ENCODE measurements at regions not wholly inside any gene's neighbourhood (a gene's known extent, or its start where the extent isn't known, plus 50 kb on each side); places are given as distances from the start of the nearest gene placed in this dataset.

GRCh38 chrX:147478899-147479298, 432.8 kb upstream of the FMR1 start:
- Histone ChIP-seq H3T11ph (ENCODE audit: low read length) (no peak overlapping the region), H2BK12ac (ENCODE audit: insufficient read length, low read depth, low read length) (no peak overlapping the region), H3K23ac (ENCODE audit: insufficient read length, low read depth, low read length) (no peak overlapping the region), H4K5ac (ENCODE audit: insufficient read length, low read depth, low read length) (no peak overlapping the region), H3K18ac (ENCODE audit: insufficient read length, low read depth, low read length) (no peak overlapping the region), H2BK120ac (ENCODE audit: low read depth, low read length, poor library complexity, severe bottlenecking) (no peak overlapping the region), H3K56ac (ENCODE audit: insufficient read length, low read depth, low read length) (no peak overlapping the region), H3K4ac (ENCODE audit: low read depth, low read length) (no peak overlapping the region), H3K27ac (ENCODE audit: insufficient read length, low read depth, low read length) (no peak overlapping the region), H4K91ac (ENCODE audit: insufficient read length, low read depth, low read length) (no peak overlapping the region), H4K8ac (replicated peaks; ENCODE audit: insufficient read length, low read depth, low read length) (no peak overlapping the region), H3K79me1 (ENCODE audit: insufficient read depth, low read depth, low read length, poor library complexity, severe bottlenecking) (no peaks in the 10 kb centered on the region), H2BK20ac (ENCODE audit: low read depth, low read length, poor library complexity, severe bottlenecking) (no peak overlapping the region), H2BK15ac (ENCODE audit: low read depth, low read length) (no peak overlapping the region), H3K14ac (ENCODE audit: insufficient read depth, low read length) (no peak overlapping the region), H2AK5ac (ENCODE audit: insufficient read length, low read length) (no peak overlapping the region), H4K20me1 (ENCODE audit: control insufficient read depth, insufficient read depth, insufficient read length) (no peaks in the 10 kb centered on the region), H3K23me2 (ENCODE audit: insufficient read length, low read depth, low read length, poor library complexity, severe bottlenecking) (no peaks in the 10 kb centered on the region), H3K4me1 (ENCODE audit: insufficient read depth, low read length) (no peaks in the 10 kb centered on the region), H3K9me3 (ENCODE audit: control insufficient read depth, low read depth, low read length) (peaks cover 27% of the 10 kb centered on the region), H3K9ac (ENCODE audit: extremely low read depth, insufficient read length, low read length) (no peak overlapping the region), H3K27me3 (ENCODE audit: insufficient read depth, low read length) (no peaks in the 10 kb centered on the region), H3K79me2 (ENCODE audit: insufficient read depth, low read length) (no peaks in the 10 kb centered on the region), H2BK5ac (ENCODE audit: insufficient read length, low read length) (no peak overlapping the region), H3K4me2 (ENCODE audit: insufficient read depth, insufficient read length, low read length) (no peak overlapping the region), H2AFZ (ENCODE audit: low read length) (no peak overlapping the region)
- WGBS (ENCODE audit: extremely low coverage, insufficient read length, low lambda C conversion rate): no CpG with 5 or more reads among the region's 2 CpGs
- DNase-seq: no peak
- H3K36me3 Mint-ChIP-seq (ENCODE audit: insufficient read depth in 1 of 3, low read depth in 3 of 3): peaks cover 0 to 2% (median 0%) of the 10 kb centered on the region in 3 experiments; a peak in 1 of 7 replicates
- no peaks in the 10 kb centered on the region; the same call in 1 of the 2 replicates for H3K27me3 Mint-ChIP-seq (ENCODE audit: low read depth)
- H3K4me3 Mint-ChIP-seq: no peak overlapping the region
- H3K4me1 Mint-ChIP-seq: no peaks in the 10 kb centered on the region
- TF ChIP-seq, protein P1, sequence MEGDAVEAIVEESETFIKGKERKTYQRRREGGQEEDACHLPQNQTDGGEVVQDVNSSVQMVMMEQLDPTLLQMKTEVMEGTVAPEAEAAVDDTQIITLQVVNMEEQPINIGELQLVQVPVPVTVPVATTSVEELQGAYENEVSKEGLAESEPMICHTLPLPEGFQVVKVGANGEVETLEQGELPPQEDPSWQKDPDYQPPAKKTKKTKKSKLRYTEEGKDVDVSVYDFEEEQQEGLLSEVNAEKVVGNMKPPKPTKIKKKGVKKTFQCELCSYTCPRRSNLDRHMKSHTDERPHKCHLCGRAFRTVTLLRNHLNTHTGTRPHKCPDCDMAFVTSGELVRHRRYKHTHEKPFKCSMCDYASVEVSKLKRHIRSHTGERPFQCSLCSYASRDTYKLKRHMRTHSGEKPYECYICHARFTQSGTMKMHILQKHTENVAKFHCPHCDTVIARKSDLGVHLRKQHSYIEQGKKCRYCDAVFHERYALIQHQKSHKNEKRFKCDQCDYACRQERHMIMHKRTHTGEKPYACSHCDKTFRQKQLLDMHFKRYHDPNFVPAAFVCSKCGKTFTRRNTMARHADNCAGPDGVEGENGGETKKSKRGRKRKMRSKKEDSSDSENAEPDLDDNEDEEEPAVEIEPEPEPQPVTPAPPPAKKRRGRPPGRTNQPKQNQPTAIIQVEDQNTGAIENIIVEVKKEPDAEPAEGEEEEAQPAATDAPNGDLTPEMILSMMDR (conservative IDR thresholded peaks at IDR 0.05): no peak
- H3K9me3 Mint-ChIP-seq: peaks cover 67 to 78% of the 10 kb centered on the region in 2 experiments
- no peak overlapping the region for H3K27ac Mint-ChIP-seq

Data from H9 (cell line).